Activated effector memory CD4-positive, alpha-beta T cell treated with anti-CD3 and anti-CD28 coated beads, Interleukin-2, amount 50 U/mL, for 16 hours (primary cell): ENCODE measurements at regions not wholly inside any gene's neighbourhood (a gene's known extent, or its start where the extent isn't known, plus 50 kb on each side); places are given as distances from the start of the nearest gene placed in this dataset.

ENCODE experiments used
- DNase-seq: peaks from one replicate; pipeline ENCODE4 v3.0.0-alpha.2; 2020

DNA sequence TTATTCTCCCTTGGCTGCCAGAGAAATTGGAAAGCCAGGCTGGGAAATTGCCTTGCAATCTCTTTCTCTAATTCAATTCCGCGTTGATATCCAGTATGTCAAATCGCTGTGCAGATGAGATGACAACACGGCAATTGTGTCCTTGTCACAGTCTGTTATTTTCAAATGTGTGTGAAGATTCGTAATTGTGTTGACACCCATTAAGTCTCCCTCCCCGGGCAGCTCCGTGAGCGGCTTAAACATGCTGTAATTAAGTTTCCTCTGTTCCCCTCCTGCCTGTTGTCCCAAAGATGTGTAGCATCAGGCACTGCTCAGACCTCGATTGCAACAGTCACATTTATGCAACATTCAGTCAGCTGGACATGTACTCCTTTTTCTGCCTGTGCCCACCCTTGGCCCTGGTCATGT, 209.5 kb downstream of the LPIN1 start:
- no peak for DNase-seq

DNA sequence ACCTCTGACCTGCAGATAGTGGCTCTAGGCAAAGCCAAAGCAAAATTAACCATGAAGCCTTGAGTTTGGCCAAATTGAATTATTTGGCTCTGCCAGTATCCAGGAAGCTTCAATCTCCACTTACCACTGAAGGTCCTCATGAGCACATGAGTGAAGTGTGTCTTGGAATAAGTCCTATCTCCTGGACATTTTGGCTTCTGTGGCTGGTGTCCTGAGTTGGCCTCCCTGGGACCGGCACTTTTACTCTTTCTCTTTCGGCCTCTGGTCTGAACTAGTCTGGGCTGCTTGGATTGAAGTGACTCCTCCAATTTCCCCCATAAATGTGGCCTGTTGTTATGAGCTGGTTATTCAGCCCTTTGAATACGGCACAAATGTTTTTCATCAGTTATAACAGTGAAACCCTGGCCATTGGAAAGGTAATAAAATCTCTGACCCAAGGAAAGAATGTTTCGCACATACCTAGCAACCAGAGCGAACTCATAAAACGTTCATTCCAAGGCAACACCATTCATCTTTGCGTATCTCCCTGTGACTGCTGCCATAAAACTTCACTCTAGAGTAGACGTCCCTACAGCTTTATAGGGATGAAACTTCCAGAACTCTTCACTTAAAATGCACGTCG, 216.4 kb downstream of the LPIN1 start:
- no peak for DNase-seq

DNA sequence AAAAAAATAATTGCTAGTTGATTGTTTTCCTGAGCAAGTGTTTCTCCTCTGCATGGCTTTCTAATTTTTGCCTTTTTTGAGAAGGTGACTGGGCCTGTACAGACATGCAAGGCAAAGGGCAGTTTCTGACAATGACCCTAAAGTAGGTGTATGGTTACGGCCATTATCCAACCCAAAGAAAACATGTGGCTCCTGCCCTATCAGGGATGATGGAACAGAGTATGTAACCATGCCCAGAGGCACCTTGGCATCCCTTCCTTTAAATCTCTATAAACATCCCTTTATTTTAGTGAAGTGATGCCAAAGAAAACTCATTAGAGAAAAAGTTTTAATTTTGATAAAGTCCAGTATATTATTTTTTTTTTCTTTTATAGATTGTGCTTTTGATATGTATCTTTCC, 217.5 kb downstream of the LPIN1 start:
- no peak for DNase-seq

DNA sequence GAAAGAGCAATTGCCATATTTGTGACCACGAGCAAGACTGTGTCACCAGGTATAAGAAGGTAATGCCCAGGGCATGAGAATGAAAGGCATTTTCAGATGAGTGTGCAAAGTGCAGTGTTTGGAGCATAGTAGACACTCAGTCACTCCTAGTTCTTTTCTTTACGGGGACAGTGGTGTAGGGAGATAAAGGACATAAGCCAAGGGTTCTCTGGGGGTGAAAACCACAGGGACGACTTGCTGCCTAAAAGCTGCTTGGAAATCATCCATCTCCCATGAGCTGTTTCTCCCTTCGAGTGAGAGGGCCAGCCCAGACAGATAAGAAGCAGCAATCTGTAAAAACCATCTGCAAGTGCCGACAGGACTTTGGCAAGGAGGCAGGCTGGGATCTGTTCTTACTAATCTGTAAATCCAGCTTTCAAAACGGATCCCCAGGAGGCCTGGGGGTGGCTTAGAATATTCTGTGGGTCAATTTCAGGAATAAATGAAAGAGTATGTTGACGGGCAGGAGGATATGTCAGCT, 221.6 kb downstream of the LPIN1 start:
- DNase-seq: no peak

DNA sequence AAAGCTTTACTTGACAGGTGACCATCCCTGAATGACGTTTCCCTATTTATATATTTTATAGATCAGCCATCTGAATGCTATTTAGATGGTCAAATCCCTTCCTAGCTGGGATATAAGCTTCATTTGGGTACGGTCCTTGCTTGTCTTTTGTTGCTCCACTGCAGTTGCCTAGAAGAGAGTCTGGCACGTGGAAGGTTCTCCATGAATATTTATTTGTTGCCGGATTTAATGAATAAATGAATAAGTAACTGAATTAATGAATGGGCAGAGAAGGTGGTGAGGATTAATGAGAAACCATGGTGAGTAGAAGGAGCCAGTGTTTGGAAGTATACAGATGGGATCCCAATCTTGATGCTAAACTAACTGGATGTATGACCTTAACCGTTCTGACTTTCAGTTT, 222.1 kb downstream of the LPIN1 start:
- DNase-seq: no peak

DNA sequence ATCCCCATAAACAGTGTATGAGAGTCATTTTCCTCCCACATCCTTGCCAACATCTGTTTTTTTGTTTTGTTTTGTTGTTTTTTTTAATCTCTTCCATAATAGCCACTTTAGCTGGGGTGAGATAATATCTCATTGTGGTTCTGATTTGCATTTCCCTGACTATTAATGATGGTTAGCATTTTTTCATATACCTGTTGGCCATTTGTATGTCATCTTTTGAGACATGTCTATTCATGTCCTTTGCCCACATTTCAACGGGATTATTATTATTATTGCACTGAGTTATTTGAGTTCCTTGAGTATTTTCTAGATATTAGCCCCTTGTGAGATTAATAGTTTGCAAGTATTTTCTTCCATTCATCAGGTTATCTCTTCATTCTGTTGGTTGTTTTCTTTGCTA, 223.3 kb downstream of the LPIN1 start:
- DNase-seq: no peak

DNA sequence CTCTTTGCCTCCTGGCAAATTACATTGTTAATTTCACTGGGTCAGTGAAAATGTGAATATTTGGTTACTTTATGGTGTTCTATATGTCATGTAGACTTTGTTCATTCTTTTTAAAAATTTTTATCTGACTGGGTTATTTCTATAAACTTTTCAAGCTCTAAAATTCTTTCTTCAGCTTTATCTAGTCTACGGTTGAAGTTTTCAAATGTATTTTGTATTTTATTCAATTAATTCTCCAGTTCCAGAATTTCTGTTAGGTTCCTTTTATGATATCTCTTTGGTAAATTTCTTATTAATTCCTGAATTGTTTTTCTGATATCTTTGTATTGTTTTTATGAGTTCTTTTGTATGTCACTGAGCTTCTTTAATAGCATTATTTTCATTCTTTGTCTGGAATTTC, 228.1 kb downstream of the LPIN1 start:
- DNase-seq: no peak

DNA sequence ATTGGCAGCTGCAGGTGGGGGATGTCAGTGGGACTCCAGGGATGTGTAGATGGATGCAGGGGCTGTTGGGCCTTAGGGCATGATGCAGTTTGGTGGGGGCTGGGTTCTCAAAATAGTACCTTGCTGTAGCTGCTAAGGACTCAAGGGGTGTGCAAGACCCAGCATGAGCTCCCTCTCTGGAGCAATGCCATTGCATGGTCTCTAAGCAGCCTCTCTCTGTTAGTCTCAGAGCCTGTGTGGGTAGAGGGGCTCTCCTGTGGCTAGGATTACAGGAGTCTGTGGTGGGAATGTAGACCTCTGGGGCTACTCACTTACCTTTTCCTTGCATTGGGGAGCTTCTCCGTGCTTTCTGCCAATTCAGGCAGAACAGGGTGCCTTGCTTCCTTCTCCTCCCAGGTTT, 228.9 kb downstream of the LPIN1 start:
- no peak for DNase-seq

DNA sequence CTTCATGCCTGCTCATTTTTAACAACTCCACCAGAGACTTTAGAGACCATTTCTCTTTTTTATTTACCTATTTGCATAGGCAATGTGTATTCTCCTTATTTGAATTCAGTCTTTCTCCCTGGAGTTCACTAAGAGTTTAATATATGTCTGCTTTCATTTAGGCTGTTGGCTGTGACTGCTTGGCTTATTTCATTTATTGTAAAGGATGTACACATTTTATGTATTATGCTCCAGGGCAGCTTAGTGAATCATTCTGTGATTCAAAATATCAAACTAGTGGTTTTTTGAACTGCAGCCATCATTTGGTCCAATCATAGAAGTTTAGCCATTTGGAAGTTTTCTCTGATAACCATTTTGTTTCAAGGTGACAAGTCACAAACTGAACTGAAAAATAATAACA, 229.6 kb downstream of the LPIN1 start:
- no peak for DNase-seq

DNA sequence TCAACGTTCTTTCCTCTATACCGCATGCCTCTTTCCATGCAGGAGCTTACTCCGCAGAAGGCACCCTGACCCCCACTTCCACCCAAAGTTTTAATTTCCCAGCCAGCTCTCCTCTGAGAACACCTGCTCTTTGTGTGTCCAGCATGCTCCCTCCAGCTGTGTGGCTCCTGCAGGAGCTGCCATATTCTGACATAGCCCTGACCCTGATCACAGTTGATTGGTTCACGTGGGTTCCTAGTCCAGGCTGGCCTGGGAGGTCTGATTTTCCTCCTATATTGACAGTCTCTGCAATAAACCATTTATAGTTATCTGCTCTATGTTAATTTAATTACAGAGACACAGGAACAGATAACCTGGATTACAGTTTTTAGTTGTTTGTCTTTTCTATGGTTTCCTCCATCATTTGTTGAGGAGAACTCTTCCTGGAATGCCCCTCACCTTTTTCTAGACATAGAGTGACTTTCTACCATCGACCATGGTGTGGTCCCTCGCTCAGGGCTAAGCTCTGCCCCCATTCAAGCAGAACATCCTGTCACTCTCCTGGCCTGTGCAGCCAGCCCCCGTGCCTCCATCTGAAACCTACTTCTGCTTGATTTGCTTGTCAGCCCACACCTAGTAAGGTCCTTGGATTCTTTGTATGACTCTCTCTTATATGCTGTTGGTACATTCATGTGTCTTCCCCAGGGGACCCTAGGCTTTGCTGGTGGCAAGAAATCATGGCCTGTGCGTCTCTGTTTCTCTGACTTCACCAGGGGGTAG, 231.5 kb downstream of the LPIN1 start:
- DNase-seq: no peak

DNA sequence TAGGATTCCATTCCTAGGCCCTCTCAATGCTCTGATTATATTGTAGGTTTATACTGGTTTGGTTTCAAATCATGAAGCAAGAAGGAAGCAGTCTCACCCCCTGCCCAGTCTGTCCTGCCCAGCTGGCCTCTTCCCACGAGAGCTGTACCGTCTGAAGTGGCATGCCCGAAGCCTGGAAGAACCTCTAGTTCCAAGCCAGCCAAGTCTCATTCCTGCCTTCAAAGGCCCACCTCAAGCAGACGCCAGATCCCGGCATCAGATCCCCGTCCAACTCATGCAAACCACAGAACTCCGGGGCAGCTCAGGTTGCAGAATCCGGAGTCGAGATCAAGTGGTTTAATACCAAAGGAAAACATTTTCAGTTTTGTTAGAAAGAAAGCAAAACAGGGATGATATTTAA, 234.4 kb downstream of the LPIN1 start:
- DNase-seq: no peak

DNA sequence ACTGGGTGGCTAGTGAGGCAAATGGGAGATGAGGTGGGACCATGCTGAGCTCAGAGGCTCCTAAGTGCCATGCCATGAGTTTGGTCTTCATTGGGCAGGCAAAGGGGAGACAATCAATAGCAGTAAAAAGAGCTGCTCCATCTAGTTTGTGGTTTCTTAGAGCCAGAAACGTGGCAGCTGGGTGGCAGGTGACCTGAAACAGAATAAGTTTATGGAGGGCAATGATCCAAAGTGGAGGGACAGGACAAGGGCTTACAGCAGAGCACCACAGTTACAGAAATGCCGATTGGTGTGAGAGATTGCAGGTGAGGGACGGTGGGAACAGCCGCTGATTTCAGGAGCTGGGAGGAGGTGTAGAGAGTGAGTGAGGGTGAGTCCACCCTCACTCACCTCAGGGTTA, 237.0 kb downstream of the LPIN1 start:
- DNase-seq: no peak

DNA sequence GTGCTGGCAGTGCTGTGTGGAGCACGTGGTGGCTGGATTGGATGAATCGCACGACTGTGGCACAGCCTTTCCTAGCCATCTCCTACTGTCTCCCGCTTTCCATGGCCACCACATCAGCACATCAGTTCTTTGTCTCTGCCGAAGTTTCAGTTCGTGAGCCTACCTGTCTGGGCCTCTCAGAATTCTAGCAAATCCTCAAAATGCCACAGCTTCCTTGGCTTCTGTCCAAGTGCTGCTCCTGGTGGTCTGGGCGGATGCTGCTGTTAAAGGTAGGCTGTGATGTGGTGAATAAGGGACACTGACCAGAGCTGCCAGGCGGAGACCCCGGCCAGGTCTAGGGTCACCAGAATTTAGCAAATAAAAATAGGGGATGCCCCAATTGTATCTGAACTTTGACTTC, 237.4 kb downstream of the LPIN1 start:
- no peak for DNase-seq

DNA sequence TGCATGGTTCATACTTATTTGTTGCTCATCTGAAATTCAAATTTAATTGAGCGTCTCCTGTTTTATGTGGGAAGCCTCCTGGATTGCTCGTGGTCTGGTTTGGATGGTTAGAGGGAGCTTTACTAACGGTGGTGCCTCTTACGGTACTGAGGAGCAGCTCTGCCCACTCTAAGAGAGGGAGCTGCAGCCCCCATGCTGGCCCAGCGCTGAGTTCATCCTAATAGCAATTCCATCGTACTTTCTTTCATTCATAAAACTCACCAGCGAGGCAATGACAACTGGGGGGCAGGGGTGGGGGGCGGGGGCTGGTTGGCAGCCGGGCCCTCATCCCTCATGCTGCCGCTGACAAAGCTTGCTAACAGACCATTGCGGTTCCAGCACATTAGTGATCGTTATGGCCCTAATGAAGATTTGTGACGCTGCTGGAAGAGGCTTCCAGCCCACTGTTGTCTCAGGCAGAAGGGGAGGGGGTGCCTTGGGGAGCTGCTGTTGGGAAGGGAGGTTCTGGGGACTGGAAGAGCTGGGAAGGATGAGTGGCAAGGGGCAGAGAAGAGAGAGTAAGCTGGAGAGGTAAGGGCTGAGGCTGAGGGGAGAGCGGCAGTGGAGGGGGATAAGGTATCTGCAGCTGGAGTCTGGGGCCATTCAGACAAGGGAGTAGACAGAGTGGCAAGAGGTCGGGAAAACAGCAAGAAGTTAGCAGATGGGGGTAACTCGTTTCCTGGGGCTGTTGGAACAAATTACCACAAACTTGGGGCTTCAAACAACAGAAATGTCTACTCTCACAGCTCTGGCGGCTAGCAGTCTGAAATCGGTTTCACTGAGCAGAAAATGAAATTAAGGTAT, 238.1 kb downstream of the LPIN1 start:
- DNase-seq: no peak

DNA sequence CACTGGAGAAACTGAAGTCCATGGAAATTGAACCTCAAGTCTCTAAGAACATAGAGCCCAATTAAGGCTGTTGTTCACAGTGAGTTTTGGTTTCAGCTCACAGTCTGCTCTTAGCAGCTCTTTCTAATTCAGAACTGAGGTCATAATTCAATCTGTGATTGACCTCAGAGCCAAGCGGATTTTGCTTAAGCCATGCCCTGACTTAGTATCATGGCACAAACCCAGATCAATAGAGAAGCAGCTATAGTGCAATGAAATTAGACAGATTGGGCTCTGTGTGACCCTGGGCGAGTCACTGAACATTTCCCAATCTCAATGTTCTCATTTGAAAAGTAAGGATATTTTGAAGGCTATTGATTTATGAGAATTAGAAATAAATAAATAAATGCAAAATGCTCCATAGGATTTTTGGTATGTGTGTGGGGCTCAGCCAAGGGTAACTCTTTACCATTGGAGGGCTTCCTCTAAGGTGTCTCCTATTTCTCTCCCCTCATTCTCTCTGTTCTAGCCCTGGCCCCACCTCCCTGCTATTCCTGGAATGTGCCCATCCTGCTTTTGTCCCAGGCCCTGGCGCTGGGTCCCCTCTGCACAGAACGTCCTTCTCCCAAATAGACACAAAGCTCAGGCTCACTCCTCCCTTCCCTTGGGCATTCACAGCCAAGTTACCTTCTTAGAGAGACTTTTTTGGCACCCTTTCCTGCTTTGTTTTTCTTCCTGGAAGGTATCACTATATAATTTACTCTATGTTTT, 239.6 kb downstream of the LPIN1 start:
- DNase-seq: no peak

DNA sequence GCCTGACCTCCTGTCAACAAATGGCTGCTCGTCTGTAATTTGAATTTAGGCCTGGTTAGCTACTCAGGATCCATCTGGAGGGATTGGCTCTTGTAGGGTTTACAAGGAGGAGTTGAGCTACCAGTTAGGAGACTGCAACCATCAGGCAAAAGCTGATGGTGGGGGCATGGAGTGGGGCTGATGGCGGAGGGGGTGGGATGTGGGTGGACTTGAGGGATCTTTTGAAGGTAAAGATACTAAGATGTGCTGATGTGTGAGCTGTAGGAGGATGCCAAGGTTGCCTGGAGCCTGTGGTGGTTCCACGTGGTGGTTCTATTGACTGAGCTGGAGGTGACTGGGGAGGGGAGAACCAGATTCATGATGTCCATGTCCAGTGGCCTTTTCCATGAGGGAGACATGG, 240.7 kb downstream of the LPIN1 start:
- DNase-seq: no peak

DNA sequence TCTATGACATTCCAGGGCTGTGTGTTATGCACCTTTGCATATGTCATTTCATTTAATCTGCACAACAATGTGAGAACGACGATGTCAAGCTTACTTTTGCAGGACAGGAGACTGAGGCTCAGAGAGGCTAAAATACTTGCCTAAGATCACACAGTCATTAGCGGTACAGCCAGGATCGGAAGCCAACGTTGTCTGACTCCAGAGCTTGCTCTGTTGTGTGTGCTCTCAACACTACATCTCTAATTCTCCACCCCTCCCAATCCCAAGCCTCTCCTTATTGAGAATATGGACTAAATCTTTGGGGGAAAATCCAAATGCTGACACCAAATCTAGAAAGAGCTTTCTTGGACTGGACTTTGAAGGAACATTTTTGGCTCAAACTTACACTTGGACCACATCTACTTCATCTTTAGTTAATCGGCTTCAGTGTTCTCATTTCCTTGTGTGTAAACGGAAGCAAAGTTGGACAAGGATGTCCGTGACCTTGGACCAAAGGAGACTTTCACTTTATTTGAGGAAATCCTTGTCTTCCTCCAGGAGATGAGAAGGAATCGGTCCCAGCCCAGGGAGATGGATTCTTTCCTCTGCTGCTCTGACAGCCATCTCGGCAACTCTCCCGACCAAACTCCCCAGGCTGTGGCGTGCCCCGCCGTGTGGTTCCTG, 242.4 kb downstream of the LPIN1 start:
- no peak for DNase-seq

DNA sequence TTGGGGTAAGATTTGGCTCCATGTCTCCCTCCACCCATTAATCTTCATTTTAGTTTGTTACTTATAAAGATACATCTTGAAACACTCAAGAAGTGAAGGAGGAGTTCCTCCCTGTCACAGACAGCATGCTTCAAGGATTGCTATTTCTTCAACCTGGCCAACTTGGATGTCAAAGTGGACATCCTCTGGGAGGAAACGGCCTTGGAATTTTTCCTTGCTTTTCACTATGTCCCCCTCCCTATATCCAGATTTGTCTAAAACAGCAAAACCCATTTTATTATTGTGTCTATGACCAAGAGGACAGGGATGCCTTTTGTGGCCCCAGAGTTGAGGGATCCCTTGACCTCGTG, 242.9 kb downstream of the LPIN1 start:
- DNase-seq: no peak

DNA sequence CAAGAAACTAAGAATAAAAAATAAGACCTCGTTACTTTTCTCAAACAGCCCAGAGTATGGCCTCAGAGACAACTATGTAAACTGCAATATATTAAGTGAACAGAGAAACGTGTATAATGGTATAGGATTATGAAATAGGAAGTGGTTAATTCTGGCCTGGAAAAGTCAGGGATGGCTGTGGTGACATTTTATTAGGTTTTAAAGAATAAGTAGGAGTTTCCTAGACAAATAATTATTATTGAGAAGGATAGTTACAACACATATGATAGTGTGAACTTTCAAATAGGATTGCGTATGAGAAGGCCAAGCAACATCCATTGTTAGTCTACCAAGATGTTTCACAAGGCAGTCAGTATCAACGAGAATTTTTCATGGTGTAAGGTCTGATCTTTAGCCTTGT, 244.1 kb downstream of the LPIN1 start:
- no peak for DNase-seq

DNA sequence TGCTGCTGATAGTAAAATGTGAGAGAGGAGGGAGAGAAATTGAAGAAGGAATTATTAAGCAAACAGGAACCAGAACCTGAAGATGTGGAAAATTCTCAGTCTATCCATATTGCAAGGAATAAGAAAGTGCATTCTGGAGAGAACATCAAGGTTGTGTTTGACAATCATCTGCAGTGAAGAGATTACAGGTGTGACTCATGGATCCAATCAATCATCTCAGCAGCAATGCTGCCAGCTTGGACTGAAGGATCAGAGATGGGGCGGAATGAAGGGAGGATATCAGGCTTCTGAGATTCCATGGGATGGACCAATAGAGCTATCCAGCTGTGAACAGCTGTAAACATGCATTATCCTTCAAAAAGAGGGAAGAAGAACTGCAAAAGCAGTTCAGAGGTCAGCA, 247.3 kb downstream of the LPIN1 start:
- no peak for DNase-seq

DNA sequence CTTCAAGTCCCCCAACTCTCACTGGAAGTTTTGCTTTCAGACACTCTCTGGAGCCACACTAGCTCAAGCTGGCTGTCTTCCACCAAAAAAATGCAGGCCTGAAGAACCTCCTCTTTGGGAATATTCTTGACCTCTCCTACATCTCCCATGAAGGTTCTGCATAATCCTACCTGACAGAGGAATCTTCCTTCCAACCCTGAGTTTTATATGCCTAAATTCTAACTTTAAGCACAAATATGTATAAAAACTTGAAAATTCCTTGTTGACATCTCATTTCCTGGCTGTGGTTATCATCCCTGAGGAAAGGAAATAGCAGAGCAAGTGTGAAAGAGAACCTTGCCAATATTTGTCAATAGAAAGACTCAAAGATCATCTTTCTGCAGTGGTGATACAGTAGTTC, 249.0 kb downstream of the LPIN1 start:
- no peak for DNase-seq

DNA sequence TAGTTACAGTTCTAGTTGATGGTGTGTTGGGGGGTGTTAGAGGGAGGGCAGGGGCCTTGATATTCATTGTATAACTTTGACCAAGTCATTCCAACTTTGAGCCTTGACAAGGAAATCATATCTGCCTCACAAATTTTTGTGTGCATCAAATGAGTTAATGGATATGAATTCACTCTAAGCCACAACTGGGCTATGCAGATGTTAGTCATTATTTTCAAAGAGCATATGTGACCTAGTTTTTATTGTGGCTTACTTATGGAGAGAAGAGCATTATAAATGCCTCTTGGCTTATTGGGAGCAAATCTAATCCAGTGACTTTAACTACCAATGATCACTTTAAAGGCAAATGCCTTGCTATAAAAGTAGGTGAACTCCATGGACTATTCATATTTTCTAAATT, 250.2 kb downstream of the LPIN1 start:
- no peak for DNase-seq

DNA sequence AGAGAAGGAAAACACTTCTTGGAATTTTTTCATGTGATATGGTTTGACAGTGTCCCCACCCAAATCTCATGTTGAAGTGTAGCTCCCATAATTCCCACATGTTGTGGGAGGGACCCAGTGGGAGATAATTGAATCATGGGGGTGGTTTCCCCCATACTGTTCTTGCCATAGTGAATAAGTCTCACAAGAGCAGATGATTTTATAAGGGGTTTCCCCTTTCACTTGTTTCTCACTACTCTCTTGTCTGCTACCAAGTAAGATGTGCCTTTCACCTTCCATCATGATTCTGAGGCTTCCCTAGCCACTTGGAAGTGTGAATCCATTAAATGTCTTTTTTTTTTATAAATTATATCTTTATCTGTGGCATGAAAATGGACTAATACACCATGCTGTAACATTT, 250.7 kb downstream of the LPIN1 start:
- no peak for DNase-seq
